ENCODE measurements at regions not wholly inside any gene's neighbourhood (a gene's known extent, or its start where the extent isn't known, plus 50 kb on each side); places are given as distances from the start of the nearest gene placed in this dataset.

- TF ChIP-seq CTCF (conservative IDR thresholded peaks at IDR 0.05; ENCODE audit: low read depth, low read length) (no peak), MXI1 (IDR thresholded peaks at IDR 0.05; ENCODE audit: borderline replicate concordance, low read depth, low read length) (no peak), POLR2A (IDR thresholded peaks at IDR 0.05; ENCODE audit: low read depth, low read length) (no peak), RAD21 (IDR thresholded peaks at IDR 0.05; ENCODE audit: low read length) (no peak), MAZ (IDR thresholded peaks at IDR 0.05; ENCODE audit: borderline replicate concordance, low read depth, low read length) (no peak), FOS (IDR thresholded peaks at IDR 0.05; ENCODE audit: low read depth, low read length) (no peak), BHLHE40 (IDR thresholded peaks at IDR 0.05; ENCODE audit: low read depth, low read length) (no peak), NFE2L2 (IDR thresholded peaks at IDR 0.05; ENCODE audit: low read depth, low read length) (no peak), RFX5 (IDR thresholded peaks at IDR 0.05; ENCODE audit: low read depth, low read length) (no peak), SMC3 (IDR thresholded peaks at IDR 0.05; ENCODE audit: low read depth, low read length) (no peak), RCOR1 (IDR thresholded peaks at IDR 0.05; ENCODE audit: insufficient replicate concordance, low read length) (no peak)
- TF ChIP-seq, protein P1, sequence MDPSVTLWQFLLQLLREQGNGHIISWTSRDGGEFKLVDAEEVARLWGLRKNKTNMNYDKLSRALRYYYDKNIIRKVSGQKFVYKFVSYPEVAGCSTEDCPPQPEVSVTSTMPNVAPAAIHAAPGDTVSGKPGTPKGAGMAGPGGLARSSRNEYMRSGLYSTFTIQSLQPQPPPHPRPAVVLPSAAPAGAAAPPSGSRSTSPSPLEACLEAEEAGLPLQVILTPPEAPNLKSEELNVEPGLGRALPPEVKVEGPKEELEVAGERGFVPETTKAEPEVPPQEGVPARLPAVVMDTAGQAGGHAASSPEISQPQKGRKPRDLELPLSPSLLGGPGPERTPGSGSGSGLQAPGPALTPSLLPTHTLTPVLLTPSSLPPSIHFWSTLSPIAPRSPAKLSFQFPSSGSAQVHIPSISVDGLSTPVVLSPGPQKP (IDR thresholded peaks at IDR 0.05; ENCODE audit: borderline replicate concordance, low read depth, low read length): no peak
Measured at GRCh38 chr21:24894324-24894723, 713.0 kb downstream of the MRPL39 start.

Data from IMR-90 (cell line).